Eye (tissue), 1 donor: ENCODE measurements at regions not wholly inside any gene's neighbourhood (a gene's known extent, or its start where the extent isn't known, plus 50 kb on each side); places are given as distances from the start of the nearest gene placed in this dataset.
"Not testable (repeated sequence)": the region's sequence is repeated elsewhere in the genome, so short reads cannot be mapped to it uniquely, and the experiment has no call there.

Source experiments
- DNase-seq: peaks from one replicate; pipeline ENCODE4 v3.0.0-alpha.2; 2015

GRCh38 chr14:89743828-89744227 is 210.7 kb downstream of the EFCAB11 start:
- no peak for DNase-seq

GRCh38 chr14:89740241-89740640 is 214.3 kb downstream of the EFCAB11 start:
- no peak for DNase-seq

GRCh38 chr14:89736881-89737280 is 217.6 kb downstream of the EFCAB11 start:
- no peak for DNase-seq

- DNase-seq, result no peak
These were observed 223.1 kb downstream of the EFCAB11 start for GRCh38 chr14:89731396-89731933.

- DNase-seq, result no peak
These were observed 223.8 kb downstream of the EFCAB11 start for GRCh38 chr14:89730687-89731086.

GRCh38 chr14:89728964-89729363 is 225.6 kb downstream of the EFCAB11 start:
- DNase-seq, result no peak

- DNase-seq, result not testable (repeated sequence)
These were observed 228.3 kb downstream of the EFCAB11 start for GRCh38 chr14:89726226-89726625.

GRCh38 chr14:89724628-89724960 is 229.9 kb downstream of the EFCAB11 start:
- peak; percentile 28 for DNase-seq

- DNase-seq, result no peak
These were observed 230.5 kb downstream of the EFCAB11 start for GRCh38 chr14:89723930-89724627.

GRCh38 chr14:89721956-89722355 is 232.6 kb downstream of the EFCAB11 start:
- DNase-seq, result peak; percentile 35

GRCh38 chr14:89720741-89721729 is 233.5 kb downstream of the EFCAB11 start:
- DNase-seq, result peak; percentile 10

GRCh38 chr14:89720076-89720687 is 234.3 kb downstream of the EFCAB11 start:
- no peak for DNase-seq

GRCh38 chr14:89719366-89720075 is 235.0 kb downstream of the EFCAB11 start:
- DNase-seq, result no peak

GRCh38 chr14:89708982-89709625 is 245.4 kb downstream of the EFCAB11 start:
- DNase-seq, result no peak

- DNase-seq, result no peak
These were observed 247.4 kb downstream of the EFCAB11 start for GRCh38 chr14:89707086-89707485.

GRCh38 chr14:89702876-89703200 is 251.7 kb downstream of the EFCAB11 start:
- DNase-seq, result no peak

- DNase-seq, result peak; percentile 82
These were observed 252.3 kb downstream of the EFCAB11 start for GRCh38 chr14:89702073-89702875.

- peak; percentile 93 for DNase-seq
These were observed 253.1 kb downstream of the EFCAB11 start for GRCh38 chr14:89701211-89702043.

GRCh38 chr14:89700801-89701200 is 253.7 kb downstream of the EFCAB11 start:
- DNase-seq, result peak; percentile 90

GRCh38 chr14:89699071-89699470 is 255.5 kb downstream of the EFCAB11 start:
- DNase-seq, result no peak
